ENCODE measurements at regions not wholly inside any gene's neighbourhood (a gene's known extent, or its start where the extent isn't known, plus 50 kb on each side); places are given as distances from the start of the nearest gene placed in this dataset.

DNA sequence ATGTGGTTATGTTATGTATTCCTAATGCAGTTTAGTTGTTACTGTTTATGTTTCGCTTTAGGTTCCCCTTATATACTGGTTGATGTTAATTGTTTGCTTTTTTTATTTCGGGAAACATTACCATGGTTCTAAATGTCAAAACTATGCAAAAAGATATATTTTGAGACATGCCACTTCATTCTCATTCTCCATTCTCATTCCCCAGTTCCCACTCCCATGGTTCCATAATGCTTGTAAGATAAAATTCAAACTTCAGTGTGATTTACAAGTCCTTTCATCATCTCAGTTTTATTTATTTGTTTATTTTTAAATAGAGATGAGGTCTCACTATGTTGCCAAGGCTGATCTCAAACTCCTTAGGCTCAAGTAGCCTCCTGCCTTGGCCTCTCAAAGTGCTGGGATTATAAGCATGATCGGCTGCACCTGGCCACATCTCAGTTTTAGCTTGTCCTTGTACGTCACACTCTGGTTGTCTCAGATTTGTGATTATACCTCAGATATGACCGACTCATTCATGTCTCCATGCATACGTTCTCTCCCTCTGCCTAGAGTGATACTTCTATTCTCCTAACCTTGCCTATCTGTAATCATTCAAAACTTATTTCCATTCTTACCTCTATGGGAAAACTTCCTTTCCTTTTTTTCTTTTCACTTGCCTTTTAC lies 407.8 kb upstream of the RGS6 start:
- peaks cover 6% of the 10 kb centered on the region for H3K4me1 ChIP-seq (ENCODE audit: insufficient read depth, low read length)
- no peak overlapping the region for H3K4me3 ChIP-seq (ENCODE audit: insufficient read depth, low read depth, low read length)
- no peaks in the 10 kb centered on the region for H4K20me1 ChIP-seq (ENCODE audit: insufficient read depth, low read length)
- no peaks in the 10 kb centered on the region for H3K9me3 Mint-ChIP-seq (ENCODE audit: unreplicated experiment)
- H3K27ac ChIP-seq (ENCODE audit: low read depth, low read length): no peak overlapping the region
- no peaks in the 10 kb centered on the region for H3K36me3 Mint-ChIP-seq (ENCODE audit: low read depth, unreplicated experiment)
- DNase-seq (ENCODE audit: low read depth) (no peak), FAIRE-seq (no peak)
- peaks cover 34% of the 10 kb centered on the region for H3K79me2 ChIP-seq (ENCODE audit: insufficient read depth, low read length)
- H3K27me3 Mint-ChIP-seq (ENCODE audit: low read depth, unreplicated experiment): no peaks in the 10 kb centered on the region
- no peaks in the 10 kb centered on the region for H3K27me3 ChIP-seq (ENCODE audit: insufficient read depth, low read length)
- no peak overlapping the region for H3K4me3 Mint-ChIP-seq (ENCODE audit: unreplicated experiment)
- TF ChIP-seq EZH2 (IDR thresholded peaks at IDR 0.05; ENCODE audit: insufficient read depth, low read length): no peak
- TF ChIP-seq, protein P1, sequence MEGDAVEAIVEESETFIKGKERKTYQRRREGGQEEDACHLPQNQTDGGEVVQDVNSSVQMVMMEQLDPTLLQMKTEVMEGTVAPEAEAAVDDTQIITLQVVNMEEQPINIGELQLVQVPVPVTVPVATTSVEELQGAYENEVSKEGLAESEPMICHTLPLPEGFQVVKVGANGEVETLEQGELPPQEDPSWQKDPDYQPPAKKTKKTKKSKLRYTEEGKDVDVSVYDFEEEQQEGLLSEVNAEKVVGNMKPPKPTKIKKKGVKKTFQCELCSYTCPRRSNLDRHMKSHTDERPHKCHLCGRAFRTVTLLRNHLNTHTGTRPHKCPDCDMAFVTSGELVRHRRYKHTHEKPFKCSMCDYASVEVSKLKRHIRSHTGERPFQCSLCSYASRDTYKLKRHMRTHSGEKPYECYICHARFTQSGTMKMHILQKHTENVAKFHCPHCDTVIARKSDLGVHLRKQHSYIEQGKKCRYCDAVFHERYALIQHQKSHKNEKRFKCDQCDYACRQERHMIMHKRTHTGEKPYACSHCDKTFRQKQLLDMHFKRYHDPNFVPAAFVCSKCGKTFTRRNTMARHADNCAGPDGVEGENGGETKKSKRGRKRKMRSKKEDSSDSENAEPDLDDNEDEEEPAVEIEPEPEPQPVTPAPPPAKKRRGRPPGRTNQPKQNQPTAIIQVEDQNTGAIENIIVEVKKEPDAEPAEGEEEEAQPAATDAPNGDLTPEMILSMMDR (IDR thresholded peaks at IDR 0.05; ENCODE audit: insufficient read depth, low read depth, low read length): no peak
- H2AFZ ChIP-seq (ENCODE audit: low read depth, low read length): no peak overlapping the region
- H3K9ac ChIP-seq (ENCODE audit: low read length): no peak overlapping the region
- H3K27ac Mint-ChIP-seq (ENCODE audit: unreplicated experiment): no peak overlapping the region
- no peak overlapping the region for H3K4me2 ChIP-seq (ENCODE audit: low read length)
- H3K9me3 ChIP-seq (ENCODE audit: insufficient read depth, low read depth, low read length): no peaks in the 10 kb centered on the region
- H3K4me1 Mint-ChIP-seq (ENCODE audit: low read depth, unreplicated experiment): peaks cover 14% of the 10 kb centered on the region
- H3K36me3 ChIP-seq (ENCODE audit: insufficient read depth, low read length): no peaks in the 10 kb centered on the region

DNA sequence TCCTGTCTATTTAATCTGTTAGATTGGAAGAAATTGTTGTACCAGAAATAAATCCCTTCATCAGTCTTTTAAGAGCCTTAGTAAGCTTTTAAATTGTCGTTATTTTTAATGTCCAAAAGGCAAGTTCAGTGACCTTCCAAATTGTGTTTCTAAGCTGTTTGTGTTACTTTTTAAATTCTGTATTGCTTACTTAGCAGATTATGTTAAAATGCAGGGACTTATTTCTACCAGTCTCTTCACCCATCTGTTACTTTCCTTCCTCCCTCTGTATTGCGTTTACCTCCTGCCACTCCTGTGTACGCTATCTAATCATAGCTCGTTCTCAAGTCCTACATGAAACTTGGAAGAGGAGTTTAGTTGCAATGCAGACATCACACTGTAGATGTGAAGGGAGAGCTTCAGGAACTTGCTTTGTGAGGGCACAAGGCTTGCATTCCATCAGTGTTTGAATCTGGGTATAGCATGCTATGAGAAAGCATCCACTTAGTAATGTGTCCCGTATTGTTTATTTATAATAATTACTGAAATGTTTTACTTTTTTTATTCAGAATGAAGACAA lies 406.5 kb upstream of the RGS6 start:
- H3K4me1 ChIP-seq (ENCODE audit: insufficient read depth, low read length): peaks cover 11% of the 10 kb centered on the region
- no peak overlapping the region for H3K9ac ChIP-seq (ENCODE audit: low read length)
- TF ChIP-seq EZH2 (IDR thresholded peaks at IDR 0.05; ENCODE audit: insufficient read depth, low read length): no peak
- TF ChIP-seq, protein P1 (IDR thresholded peaks at IDR 0.05; ENCODE audit: insufficient read depth, low read depth, low read length): no peak
- H3K4me1 Mint-ChIP-seq (ENCODE audit: low read depth, unreplicated experiment): peaks cover 14% of the 10 kb centered on the region
- no peaks in the 10 kb centered on the region for H4K20me1 ChIP-seq (ENCODE audit: insufficient read depth, low read length)
- DNase-seq (ENCODE audit: low read depth) (no peak), FAIRE-seq (no peak)
- H3K36me3 Mint-ChIP-seq (ENCODE audit: low read depth, unreplicated experiment): peaks cover 3% of the 10 kb centered on the region
- H3K27me3 Mint-ChIP-seq (ENCODE audit: low read depth, unreplicated experiment): no peaks in the 10 kb centered on the region
- no peak overlapping the region for H3K4me3 Mint-ChIP-seq (ENCODE audit: unreplicated experiment)
- no peaks in the 10 kb centered on the region for H3K9me3 Mint-ChIP-seq (ENCODE audit: unreplicated experiment)
- no peaks in the 10 kb centered on the region for H3K36me3 ChIP-seq (ENCODE audit: insufficient read depth, low read length)
- no peaks in the 10 kb centered on the region for H3K27me3 ChIP-seq (ENCODE audit: insufficient read depth, low read length)
- H3K27ac ChIP-seq (ENCODE audit: low read depth, low read length): no peak overlapping the region
- no peaks in the 10 kb centered on the region for H3K9me3 ChIP-seq (ENCODE audit: insufficient read depth, low read depth, low read length)
- H2AFZ ChIP-seq (ENCODE audit: low read depth, low read length): no peak overlapping the region
- H3K79me2 ChIP-seq (ENCODE audit: insufficient read depth, low read length): peaks cover 34% of the 10 kb centered on the region
- no peak overlapping the region for H3K4me2 ChIP-seq (ENCODE audit: low read length)
- no peak overlapping the region for H3K4me3 ChIP-seq (ENCODE audit: insufficient read depth, low read depth, low read length)
- H3K27ac Mint-ChIP-seq (ENCODE audit: unreplicated experiment): no peak overlapping the region

DNA sequence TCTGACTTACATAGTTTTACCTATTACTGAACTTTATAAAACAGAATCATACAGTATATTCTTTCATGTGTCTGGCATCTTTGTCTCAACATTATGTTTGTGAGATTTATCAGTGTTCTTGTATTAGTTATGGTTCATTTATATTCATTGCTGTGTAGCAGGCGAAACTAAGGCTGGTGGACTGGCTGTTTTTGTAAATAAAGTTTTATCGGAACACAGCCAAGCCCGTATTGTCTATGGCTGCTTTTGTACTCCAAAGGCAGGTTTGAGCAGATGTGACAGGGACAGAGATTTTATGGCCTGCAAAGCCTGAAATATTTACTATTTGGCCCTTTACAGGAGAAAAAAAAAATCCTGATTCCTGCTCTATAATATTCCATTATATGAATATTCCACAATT lies 405.8 kb upstream of the RGS6 start:
- H4K20me1 ChIP-seq (ENCODE audit: insufficient read depth, low read length): no peaks in the 10 kb centered on the region
- Mint-ChIP-seq H3K36me3 (ENCODE audit: low read depth, unreplicated experiment) (peaks cover 4% of the 10 kb centered on the region), H3K4me3 (ENCODE audit: unreplicated experiment) (no peak overlapping the region), H3K27me3 (ENCODE audit: low read depth, unreplicated experiment) (no peaks in the 10 kb centered on the region), H3K4me1 (ENCODE audit: low read depth, unreplicated experiment) (peaks cover 11% of the 10 kb centered on the region), H3K9me3 (ENCODE audit: unreplicated experiment) (no peaks in the 10 kb centered on the region), H3K27ac (ENCODE audit: unreplicated experiment) (no peak overlapping the region)
- H3K9ac ChIP-seq (ENCODE audit: low read length): no peak overlapping the region
- H3K36me3 ChIP-seq (ENCODE audit: insufficient read depth, low read length): no peaks in the 10 kb centered on the region
- peaks cover 38% of the 10 kb centered on the region for H3K79me2 ChIP-seq (ENCODE audit: insufficient read depth, low read length)
- TF ChIP-seq, protein P1 (IDR thresholded peaks at IDR 0.05; ENCODE audit: insufficient read depth, low read depth, low read length): no peak
- no peak for TF ChIP-seq EZH2 (IDR thresholded peaks at IDR 0.05; ENCODE audit: insufficient read depth, low read length)
- H3K4me1 ChIP-seq (ENCODE audit: insufficient read depth, low read length): peaks cover 9% of the 10 kb centered on the region
- H3K4me2 ChIP-seq (ENCODE audit: low read length): no peak overlapping the region
- H3K27ac ChIP-seq (ENCODE audit: low read depth, low read length): no peak overlapping the region
- H3K9me3 ChIP-seq (ENCODE audit: insufficient read depth, low read depth, low read length): no peaks in the 10 kb centered on the region
- no peaks in the 10 kb centered on the region for H3K27me3 ChIP-seq (ENCODE audit: insufficient read depth, low read length)
- H3K4me3 ChIP-seq (ENCODE audit: insufficient read depth, low read depth, low read length): no peak overlapping the region
- DNase-seq (ENCODE audit: low read depth) (no peak), FAIRE-seq (no peak)
- no peak overlapping the region for H2AFZ ChIP-seq (ENCODE audit: low read depth, low read length)
